GM21381 (cell line): ENCODE measurements at regions not wholly inside any gene's neighbourhood (a gene's known extent, or its start where the extent isn't known, plus 50 kb on each side); places are given as distances from the start of the nearest gene placed in this dataset.

Source experiments
- ATAC-seq: cut with Tn5 transposase; IDR thresholded peaks from one replicate; pipeline ENCODE4 v1.9.1; 2021; ENCODE audit warnings: mild to moderate bottlenecking, moderate library complexity; ENCODE audit not compliant: unreplicated experiment

DNA sequence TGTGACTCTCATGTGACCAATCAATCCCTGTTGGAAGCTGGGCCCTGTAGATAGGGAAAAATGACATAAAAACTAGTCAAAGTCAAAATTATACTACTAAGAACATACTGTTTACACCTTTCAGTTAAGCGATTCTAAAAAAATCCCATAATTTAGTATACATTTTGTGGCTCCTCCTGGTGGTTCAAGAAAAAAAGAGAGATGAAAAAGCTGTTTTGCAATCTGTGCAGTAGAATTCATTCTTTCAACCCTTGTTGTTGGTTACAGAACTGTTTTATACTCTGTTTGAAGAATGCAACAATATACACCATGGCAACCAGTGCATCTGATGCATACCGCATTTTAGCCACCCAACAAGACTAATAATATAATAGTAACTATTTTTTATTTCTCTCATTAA lies 66.8 kb upstream of the ANK2 start:
- ATAC-seq: no peak

DNA sequence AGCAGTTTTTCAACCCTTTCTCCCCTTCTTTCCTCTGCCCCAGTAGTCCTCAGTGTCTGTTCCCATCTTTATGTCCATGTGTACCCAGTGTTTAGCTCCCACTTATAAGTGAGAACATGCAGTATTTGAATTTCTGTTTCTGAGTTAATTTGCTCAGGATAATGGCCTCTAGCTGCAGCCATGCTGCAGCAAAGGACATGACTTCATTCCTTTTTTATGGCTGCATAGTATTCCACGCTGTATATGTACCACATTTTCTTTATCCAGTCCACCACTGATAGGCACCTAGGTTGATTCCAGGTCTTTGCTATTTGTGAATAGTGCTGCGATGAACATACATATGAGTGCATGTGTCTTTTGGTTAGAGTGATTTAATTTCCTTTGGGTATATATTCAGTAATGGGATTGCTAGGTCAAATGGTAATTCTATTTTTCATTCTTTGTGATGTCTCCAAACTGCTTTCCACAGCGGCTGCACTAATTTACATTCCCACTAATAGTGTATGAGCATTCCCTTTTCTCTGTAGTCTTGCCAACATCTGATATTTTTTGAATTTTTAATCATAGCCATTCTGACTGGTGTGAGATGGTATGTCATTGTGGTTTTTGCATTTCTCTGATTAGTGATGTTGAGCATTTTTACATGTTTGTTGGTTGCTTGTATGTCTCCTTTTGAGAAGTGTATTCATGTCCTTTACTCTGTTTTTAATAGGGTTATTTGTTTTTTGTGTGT lies 54.6 kb upstream of the ANK2 start:
- ATAC-seq: no peak
